GM18909 (cell line): ENCODE measurements at regions not wholly inside any gene's neighbourhood (a gene's known extent, or its start where the extent isn't known, plus 50 kb on each side); places are given as distances from the start of the nearest gene placed in this dataset.
"Not testable (repeated sequence)": the region's sequence is repeated elsewhere in the genome, so short reads cannot be mapped to it uniquely, and the experiment has no call there.

ENCODE experiments used
- ATAC-seq: cut with Tn5 transposase; IDR thresholded peaks from one replicate; pipeline ENCODE4 v1.9.1; 2021; ENCODE audit warnings: mild to moderate bottlenecking; ENCODE audit not compliant: unreplicated experiment, poor library complexity

DNA sequence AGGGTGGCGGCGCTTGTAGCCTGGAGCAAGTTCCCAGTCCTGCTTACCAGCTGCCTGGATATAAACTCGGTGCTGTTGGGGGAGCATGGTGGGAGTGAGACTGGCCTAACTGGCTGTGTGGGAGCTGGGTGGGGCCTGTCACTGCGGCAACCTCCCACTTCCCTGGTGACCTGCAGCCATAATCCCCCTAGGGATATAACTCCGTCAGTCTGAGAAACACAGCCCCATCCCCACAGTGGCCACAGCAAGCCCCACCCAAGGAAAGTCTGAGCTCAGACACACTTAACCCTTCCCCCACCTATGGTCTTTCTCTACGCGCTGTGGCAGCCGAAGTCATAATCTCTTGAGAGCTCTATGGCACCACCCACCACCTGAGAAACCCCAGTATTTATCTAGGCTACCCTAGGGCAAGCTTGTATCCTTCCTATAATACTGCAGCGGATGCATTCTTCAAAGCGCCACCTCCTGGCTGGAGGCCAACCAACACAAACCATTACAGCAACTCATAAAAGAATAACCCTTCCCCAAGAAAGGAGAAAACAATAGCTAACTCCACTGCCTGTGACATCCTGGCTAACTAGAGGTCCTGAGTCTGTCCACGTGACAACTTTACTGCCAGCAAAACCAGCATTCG, 57.4 kb downstream of the ZNF648 start:
- no peak for ATAC-seq

GRCh38 chr1:182003025-182003725, 58.3 kb downstream of the ZNF648 start:
- ATAC-seq, result no peak

- ATAC-seq, result no peak
Observed at GRCh38 chr1:182002570-182002969, 58.9 kb downstream of the ZNF648 start.

DNA sequence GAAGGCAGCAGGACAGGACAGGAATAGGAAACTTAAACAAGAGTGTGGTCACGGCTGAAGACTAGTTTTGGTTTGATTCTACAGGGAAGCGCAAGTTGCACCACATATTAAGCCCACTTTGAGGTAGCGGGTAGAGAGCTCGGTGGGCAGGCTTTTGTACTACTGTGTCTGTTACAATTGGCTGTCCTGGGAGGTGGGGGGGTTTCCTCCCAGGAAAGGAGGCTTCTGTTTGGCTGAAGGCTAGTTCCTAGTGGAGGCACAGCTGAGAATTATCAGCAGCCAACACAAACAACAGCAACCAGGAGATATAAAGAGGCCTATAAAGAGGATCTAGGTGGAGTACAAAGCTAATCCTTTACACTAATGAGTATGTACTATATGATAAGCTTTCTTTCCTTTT, 62.7 kb downstream of the ZNF648 start:
- ATAC-seq, result no peak

DNA sequence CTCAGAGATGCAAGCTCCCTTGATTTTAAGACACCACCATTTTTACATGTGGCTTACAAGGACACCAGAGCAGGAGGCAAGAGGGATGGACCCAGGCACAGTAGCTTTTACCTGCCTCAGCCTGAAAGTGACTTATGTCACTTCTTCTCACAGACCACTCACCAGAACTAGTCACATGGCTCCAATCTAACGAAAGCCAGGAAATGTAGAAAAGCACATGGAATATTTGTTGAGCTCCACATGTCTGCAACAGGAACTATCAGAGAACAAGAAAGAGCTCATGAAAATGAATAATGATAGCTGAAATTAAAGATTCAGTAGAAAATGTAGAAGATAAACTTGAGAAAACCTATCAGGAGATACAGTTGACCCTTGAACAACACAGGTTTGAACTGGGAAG, 69.4 kb downstream of the ZNF648 start:
- no peak for ATAC-seq

GRCh38 chr1:181990728-181991127, 70.8 kb downstream of the ZNF648 start:
- ATAC-seq, result no peak

DNA sequence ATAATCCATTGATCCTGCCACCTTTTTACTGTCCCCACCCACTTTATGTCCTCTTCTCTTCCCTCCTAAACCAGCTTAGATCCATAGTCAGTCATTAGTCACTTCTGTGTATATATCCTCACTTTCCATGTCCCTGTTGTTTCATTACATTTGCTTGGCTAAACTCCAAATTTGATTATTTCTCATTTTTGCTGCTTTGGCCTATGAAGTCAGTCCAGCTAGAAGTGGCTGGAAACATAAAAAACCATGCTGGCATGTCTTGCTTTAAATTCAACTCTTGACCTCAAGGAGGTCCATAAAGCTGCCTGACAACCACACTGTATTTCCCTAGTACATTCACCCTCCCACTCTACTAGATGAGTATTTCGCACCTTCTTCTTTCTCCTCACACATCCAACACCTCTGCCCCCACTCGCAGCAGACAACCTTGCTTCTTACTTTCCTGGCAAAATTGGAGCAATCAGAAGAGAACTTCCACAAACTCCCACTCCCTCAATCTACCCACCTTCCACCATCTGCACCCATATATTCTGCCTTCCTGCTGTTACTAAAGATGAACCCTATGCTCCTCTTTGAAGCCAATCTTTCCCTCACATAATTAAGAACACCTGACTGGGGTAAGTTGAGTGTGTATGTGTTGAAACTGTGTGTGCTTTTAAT, 72.1 kb downstream of the ZNF648 start:
- ATAC-seq, result no peak

GRCh38 chr1:181987996-181988395, 73.5 kb downstream of the ZNF648 start:
- no peak for ATAC-seq

DNA sequence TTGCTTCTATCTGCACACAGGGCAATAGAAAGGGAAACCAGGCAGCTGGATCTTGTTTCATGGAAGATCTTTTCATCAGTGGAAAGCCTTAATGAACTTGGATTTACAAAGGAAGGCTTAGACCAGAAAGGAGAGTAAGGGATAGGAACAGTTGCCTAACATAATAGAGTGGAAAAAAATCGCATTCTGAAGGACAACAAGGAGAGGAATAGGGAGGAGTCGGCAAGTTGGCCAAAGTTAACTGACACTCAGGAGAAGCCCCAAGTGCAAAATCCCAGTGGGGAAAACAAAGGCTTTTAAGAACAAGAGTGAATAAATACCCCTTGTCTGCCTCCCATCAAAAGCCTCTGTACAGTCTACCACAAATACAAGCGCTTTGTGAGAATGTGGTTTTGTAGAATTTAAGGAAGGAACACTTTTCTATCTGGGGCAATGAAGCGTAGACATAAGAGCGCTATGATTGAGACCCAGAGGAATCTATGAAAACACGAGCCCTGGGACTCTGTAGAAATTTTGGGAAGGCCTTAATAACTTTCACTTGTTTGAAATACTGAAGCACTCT, 74.1 kb downstream of the ZNF648 start:
- no peak for ATAC-seq

- ATAC-seq, result no peak
Observed at GRCh38 chr1:181986907-181987305, 74.6 kb downstream of the ZNF648 start.

- no peak for ATAC-seq
Observed at GRCh38 chr1:181985936-181986906, 75.3 kb downstream of the ZNF648 start.

DNA sequence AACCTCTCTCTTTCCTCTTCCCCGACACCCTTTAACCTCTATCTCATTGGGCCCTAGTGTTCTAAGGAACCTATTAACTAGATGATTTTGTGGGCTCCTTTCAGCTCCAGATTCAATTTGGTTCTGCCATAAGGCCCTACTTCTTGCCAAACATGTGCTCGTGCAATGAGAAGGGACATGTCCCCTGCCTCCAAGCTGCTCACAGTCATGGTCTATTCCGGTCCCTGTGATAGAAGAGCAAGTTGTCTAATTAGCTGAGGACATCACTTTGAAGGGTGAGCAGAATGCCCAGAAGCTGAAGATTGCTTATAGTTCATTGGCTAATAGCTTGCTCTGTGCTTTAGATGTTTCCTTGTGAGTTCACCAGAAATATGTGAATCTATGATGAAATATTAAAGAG, 76.2 kb downstream of the ZNF648 start:
- no peak for ATAC-seq

- no peak for ATAC-seq
Observed at GRCh38 chr1:181984006-181984405, 77.5 kb downstream of the ZNF648 start.

- no peak for ATAC-seq
Observed at GRCh38 chr1:181981821-181982220, 79.7 kb downstream of the ZNF648 start.

GRCh38 chr1:181972256-181972655, 89.3 kb downstream of the ZNF648 start:
- ATAC-seq, result no peak

DNA sequence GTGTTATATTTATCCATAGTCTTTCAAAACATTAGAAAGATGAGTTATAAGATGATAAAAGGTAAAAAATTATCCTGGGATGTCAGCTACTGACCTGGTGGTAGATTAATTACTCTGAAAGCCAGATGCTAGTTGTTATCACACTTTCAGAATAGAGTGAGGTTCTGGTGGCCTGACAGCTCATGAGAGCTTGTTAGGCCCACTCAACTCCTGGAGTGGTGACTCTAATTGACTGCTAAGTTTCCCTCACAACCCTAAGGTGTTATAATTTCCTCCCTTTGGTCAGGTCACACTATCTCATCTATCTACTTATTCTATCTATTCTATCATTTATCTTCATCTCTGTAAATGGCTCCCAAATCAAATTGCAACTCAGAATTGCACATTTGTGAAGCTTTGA, 90.1 kb downstream of the ZNF648 start:
- ATAC-seq, result no peak

DNA sequence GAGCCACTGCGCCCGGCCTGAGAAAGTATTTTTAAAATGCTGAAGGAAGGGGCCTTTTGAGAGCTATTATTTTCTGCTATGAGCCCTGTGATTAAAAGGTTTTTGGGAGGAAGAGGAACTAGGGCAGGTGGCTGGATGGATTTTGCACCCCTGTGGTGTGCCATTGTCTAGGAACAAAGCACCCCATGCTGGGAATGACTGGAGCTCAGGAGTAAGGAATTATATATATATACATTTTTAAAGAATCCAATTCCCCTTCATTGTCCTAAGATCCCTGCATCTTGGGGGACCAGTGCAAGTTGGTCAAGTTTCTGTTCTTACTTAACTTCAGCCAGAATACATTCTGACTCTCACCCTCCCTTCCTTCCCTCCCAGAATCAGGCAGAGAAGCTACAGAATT, 91.6 kb downstream of the ZNF648 start:
- ATAC-seq, result no peak

- not testable (repeated sequence) for ATAC-seq
Observed at GRCh38 chr1:181954696-181955095, 106.8 kb downstream of the ZNF648 start.

- not testable (repeated sequence) for ATAC-seq
Observed at GRCh38 chr1:181954178-181954577, 107.3 kb downstream of the ZNF648 start.

DNA sequence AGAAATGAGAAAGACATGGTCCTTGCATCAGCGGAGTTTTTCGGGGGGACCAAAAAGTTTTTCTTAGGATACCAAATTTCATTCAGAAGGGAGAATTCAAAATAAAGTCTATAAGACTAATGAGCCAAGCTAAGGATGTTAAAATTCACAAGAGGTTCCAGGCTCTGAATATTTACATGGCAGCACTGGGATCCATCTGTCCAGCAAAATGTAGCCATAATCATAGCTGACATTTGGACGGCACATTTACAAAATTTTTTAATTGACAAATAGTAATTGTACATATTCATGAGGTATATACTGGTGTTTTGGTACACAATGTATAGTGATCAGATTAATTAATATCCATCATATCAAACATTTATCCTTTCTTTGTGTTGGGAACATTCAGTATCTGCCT, 107.9 kb downstream of the ZNF648 start:
- ATAC-seq, result no peak
